Pancreas (tissue), 10 donors: ENCODE measurements at regions not wholly inside any gene's neighbourhood (a gene's known extent, or its start where the extent isn't known, plus 50 kb on each side); places are given as distances from the start of the nearest gene placed in this dataset.

Experiments used
- ATAC-seq, 4 donors: fragments of 200-7000 bp; cut with Tn5 transposase; one replicate each; pipeline versions ENCODE4 v1.8.0 to v1.9.1; 2020; ENCODE audit warnings: mild to moderate bottlenecking in 4 of 4, moderate library complexity in 4 of 4
- DNase-seq, 6 donors: peaks; one replicate each; pipeline ENCODE4 v3.0.0-alpha.2; 2020
- FAIRE-seq: peaks from 2 replicates; lab custom pipeline; 2012; peaks lifted over from hg19 to GRCh38; lab: Jason Lieb, UNC
- H3K27ac ChIP-seq, 4 donors: fragments of 200-600 bp; sonication (generic); 1 replicate in 3 of 4; 2 replicates in 1 of 4; pipeline versions ENCODE4 v1.5.0 to v1.8.0; 2020
- H3K27me3 ChIP-seq, 4 donors: fragments of 200-600 bp; one replicate each; pipeline ENCODE4 v1.8.0; 2021
- H3K36me3 ChIP-seq, 3 donors: fragments of 200-600 bp; sonication (generic) in 1 of 3; one replicate each; pipeline versions ENCODE4 v1.5.0 to v1.8.0; 2020 to 2021
- H3K4me1 ChIP-seq, 3 donors: fragments of 200-600 bp; one replicate each; pipeline ENCODE4 v1.8.0; 2021
- H3K4me3 ChIP-seq, 4 donors: fragments of 200-600 bp; sonication (generic) in 2 of 4; one replicate each; pipeline versions ENCODE4 v1.5.0 to v1.8.0; 2020 to 2021
- H3K9me3 ChIP-seq, 4 donors: fragments of 200-600 bp; one replicate each; pipeline ENCODE4 v1.8.0; 2021
- WGBS, 2 donors: extraction: QIAGEN DNeasy Blood & Tissue Kit; methylation state at CpG; one replicate each; pipeline ENCODE4 v1.1.7; 2013; 5-methylcytosine and 5-hydroxymethylcytosine counted together
- intact Hi-C, 3 donors: fragments of 100-400 bp; cut with DNase I; formaldehyde crosslinking; loops; one replicate each; pipeline versions ENCODE4 v1.11.1 to v1.14.2; 2022
- TF ChIP-seq, protein P1 (sequence below), 4 donors: fragments of 200-600 bp; sonication (generic) in 3 of 4; IDR thresholded peaks; one replicate each; pipeline versions ENCODE4 v1.5.0 to v1.8.0; 2021; ENCODE audit warnings: antibody characterized with exemption in 4 of 4
- donor health status: healthy with polysubstance abuse.
- donor health status: DM: no; HTN: no; CAD: no; lungs with moderate emphysema.
- donor health status: DM: no; HTN: no; CAD: no.
- donor health status: control.
- donor health status: control.
- donor health status: Bipolar disorder and iron deficiency.
- donor health status: DM: yes; HTN: yes; CAD: no.
- donor health status: DM: no; HTN: no; CAD: no.
- donor health status: DM: no; HTN: no; CAD: no.
- donor health status: DM: yes; HTN: yes; CAD: no.

DNA sequence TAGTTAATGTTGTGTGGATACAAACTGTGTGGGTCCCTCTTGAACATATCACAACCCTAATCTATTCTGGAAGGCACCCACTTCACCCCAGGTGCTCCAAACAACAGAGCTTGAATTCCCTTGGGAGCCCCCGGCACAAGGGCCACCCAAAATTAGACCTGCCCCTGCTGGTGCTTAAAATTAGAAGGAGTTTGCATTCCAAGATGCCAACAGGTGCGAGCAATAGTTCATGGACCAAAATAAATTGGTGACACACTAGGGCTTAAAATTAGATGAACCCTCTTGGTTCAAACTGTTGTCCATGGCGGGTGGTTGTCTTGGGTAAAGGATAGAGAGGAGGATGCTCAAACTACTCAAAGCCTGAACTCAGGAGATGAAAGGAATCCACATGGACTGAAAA is 291.5 kb downstream of the MN1 start:
- ATAC-seq: no peak
- intact Hi-C loops: no loop called here

GRCh38 chr22:27512283-27512761 is 289.2 kb downstream of the MN1 start:
- Histone ChIP-seq H3K27me3 (no peaks in the 10 kb centered on the region), H3K4me3 (no peak overlapping the region), H3K9me3 (no peaks in the 10 kb centered on the region), H3K4me1 (peaks cover 0 to 11% (median 10%) of the 10 kb centered on the region in 3 donors), H3K36me3 (no peaks in the 10 kb centered on the region), H3K27ac (peak overlapping the region in 1 of 4 donors; percentile 48)
- TF ChIP-seq, protein P1, sequence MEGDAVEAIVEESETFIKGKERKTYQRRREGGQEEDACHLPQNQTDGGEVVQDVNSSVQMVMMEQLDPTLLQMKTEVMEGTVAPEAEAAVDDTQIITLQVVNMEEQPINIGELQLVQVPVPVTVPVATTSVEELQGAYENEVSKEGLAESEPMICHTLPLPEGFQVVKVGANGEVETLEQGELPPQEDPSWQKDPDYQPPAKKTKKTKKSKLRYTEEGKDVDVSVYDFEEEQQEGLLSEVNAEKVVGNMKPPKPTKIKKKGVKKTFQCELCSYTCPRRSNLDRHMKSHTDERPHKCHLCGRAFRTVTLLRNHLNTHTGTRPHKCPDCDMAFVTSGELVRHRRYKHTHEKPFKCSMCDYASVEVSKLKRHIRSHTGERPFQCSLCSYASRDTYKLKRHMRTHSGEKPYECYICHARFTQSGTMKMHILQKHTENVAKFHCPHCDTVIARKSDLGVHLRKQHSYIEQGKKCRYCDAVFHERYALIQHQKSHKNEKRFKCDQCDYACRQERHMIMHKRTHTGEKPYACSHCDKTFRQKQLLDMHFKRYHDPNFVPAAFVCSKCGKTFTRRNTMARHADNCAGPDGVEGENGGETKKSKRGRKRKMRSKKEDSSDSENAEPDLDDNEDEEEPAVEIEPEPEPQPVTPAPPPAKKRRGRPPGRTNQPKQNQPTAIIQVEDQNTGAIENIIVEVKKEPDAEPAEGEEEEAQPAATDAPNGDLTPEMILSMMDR (IDR thresholded peaks at IDR 0.05): no peak
- no peak for FAIRE-seq
- peak; percentile 82 to 94 (median 90) for ATAC-seq
- DNase-seq: peak; percentile 54 to 81 (median 69)
- 34 to 35% methylated on average over 13 of the region's 13 CpGs for WGBS, 2 donors
- intact Hi-C loops: no loop called here

More for the DNA sequence above, 291.5 kb downstream of the MN1 start:
- DNase-seq (no peak), FAIRE-seq (no peak)
- WGBS, 2 donors: 91 to 96% methylated on average over 3 of the region's 3 CpGs
- H3K9me3 ChIP-seq: no peaks in the 10 kb centered on the region
- no peaks in the 10 kb centered on the region for H3K36me3 ChIP-seq
- TF ChIP-seq, protein P1 (IDR thresholded peaks at IDR 0.05): no peak
- no peak overlapping the region for H3K4me3 ChIP-seq
- no peak overlapping the region for H3K27ac ChIP-seq
- H3K4me1 ChIP-seq: peaks cover 0 to 11% (median 10%) of the 10 kb centered on the region in 3 donors
- no peaks in the 10 kb centered on the region for H3K27me3 ChIP-seq

GRCh38 chr22:27513021-27513420 is 288.5 kb downstream of the MN1 start:
- H3K9me3 ChIP-seq: no peaks in the 10 kb centered on the region
- ATAC-seq (peak in 2 of 4 donors; percentile 30 to 33), DNase-seq (no peak), FAIRE-seq (no peak)
- peaks cover 0 to 11% (median 10%) of the 10 kb centered on the region in 3 donors for H3K4me1 ChIP-seq
- intact Hi-C loops: no loop called here
- no peaks in the 10 kb centered on the region for H3K36me3 ChIP-seq
- no peak overlapping the region for H3K27ac ChIP-seq
- H3K27me3 ChIP-seq: no peaks in the 10 kb centered on the region
- 30 to 33% methylated on average over 2 of the region's 2 CpGs for WGBS, 2 donors
- no peak overlapping the region for H3K4me3 ChIP-seq
- TF ChIP-seq, protein P1 (IDR thresholded peaks at IDR 0.05): no peak

GRCh38 chr22:27514601-27515523 is 286.7 kb downstream of the MN1 start:
- TF ChIP-seq, protein P1 (IDR thresholded peaks at IDR 0.05): no peak
- Histone ChIP-seq H3K27me3 (no peaks in the 10 kb centered on the region), H3K4me3 (no peak overlapping the region), H3K9me3 (no peaks in the 10 kb centered on the region), H3K4me1 (peaks cover 0 to 11% (median 10%) of the 10 kb centered on the region in 3 donors), H3K36me3 (no peaks in the 10 kb centered on the region), H3K27ac (no peak overlapping the region)
- ATAC-seq (peak in 2 of 4 donors; percentile 16 to 26), FAIRE-seq (no peak), DNase-seq (no peak)
- intact Hi-C loops: no loop called here
- 74 to 79% methylated on average over 9 of the region's 9 CpGs for WGBS, 2 donors
